ENCODE measurements at regions not wholly inside any gene's neighbourhood (a gene's known extent, or its start where the extent isn't known, plus 50 kb on each side); places are given as distances from the start of the nearest gene placed in this dataset.

DNA sequence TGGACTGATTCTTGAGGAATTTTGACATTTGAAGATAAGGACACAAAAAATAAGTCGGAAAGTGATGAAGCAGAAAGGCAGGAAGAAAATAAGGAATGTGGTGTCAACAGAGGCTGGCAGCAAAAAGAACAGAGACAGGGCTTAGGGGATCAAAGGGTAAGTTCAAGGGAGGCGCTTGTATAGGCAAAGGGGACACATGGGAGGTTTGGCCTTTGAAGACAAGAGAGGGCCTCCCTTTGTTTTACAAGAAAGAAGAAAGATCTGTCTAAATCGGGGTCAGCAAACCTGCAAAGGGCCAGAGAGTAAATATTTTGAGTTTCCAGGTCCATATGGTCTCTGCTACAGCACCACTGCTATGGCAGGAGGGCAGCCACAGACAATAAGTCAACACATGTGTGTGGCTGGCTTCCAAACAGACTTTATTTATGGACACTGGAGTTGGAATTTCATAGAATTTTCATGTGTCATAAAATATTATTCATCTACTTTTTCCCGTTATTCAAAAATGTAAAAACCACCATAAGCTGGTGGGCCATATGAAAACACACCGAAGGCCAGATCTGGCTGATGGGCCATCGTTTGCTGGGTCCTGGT lies 112.0 kb upstream of the FBXL7 start:
- TF ChIP-seq, protein P1, sequence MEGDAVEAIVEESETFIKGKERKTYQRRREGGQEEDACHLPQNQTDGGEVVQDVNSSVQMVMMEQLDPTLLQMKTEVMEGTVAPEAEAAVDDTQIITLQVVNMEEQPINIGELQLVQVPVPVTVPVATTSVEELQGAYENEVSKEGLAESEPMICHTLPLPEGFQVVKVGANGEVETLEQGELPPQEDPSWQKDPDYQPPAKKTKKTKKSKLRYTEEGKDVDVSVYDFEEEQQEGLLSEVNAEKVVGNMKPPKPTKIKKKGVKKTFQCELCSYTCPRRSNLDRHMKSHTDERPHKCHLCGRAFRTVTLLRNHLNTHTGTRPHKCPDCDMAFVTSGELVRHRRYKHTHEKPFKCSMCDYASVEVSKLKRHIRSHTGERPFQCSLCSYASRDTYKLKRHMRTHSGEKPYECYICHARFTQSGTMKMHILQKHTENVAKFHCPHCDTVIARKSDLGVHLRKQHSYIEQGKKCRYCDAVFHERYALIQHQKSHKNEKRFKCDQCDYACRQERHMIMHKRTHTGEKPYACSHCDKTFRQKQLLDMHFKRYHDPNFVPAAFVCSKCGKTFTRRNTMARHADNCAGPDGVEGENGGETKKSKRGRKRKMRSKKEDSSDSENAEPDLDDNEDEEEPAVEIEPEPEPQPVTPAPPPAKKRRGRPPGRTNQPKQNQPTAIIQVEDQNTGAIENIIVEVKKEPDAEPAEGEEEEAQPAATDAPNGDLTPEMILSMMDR (IDR thresholded peaks at IDR 0.05 in 4 of 5, conservative IDR thresholded peaks at IDR 0.05 in 1 of 5): no peak
- TF ChIP-seq POLR2A (IDR thresholded peaks at IDR 0.05): no peak
